GM18498 (cell line): ENCODE measurements at regions not wholly inside any gene's neighbourhood (a gene's known extent, or its start where the extent isn't known, plus 50 kb on each side); places are given as distances from the start of the nearest gene placed in this dataset.
"Not testable (repeated sequence)": the region's sequence is repeated elsewhere in the genome, so short reads cannot be mapped to it uniquely, and the experiment has no call there.

Experiments
- ATAC-seq: cut with Tn5 transposase; IDR thresholded peaks from one replicate; pipeline ENCODE4 v1.9.1; 2021; ENCODE audit warnings: mild to moderate bottlenecking, moderate library complexity; ENCODE audit not compliant: unreplicated experiment

GRCh38 chr5:14054965-14055963 is 87.9 kb upstream of the TRIO start:
- ATAC-seq, result no peak

- ATAC-seq, result no peak
Observed at GRCh38 chr5:14054111-14054854, 88.9 kb upstream of the TRIO start.

DNA sequence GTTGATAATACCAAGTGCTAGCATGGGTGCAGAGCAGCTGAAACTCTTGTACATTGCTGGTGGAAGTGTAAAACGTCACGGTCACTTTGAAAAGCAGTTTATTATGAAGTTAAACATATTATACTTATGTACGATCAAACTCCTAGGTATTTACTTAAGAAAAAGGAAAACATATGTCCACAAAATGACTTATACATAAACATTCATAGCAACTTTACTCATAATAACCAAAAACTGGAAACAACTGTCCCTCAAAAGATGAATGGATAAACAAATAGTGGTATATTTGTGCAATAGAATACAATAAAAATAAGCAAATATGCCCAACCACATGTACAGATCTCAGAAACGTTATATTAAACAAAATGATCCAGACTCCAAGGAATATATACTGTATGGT is 92.3 kb upstream of the TRIO start:
- no peak for ATAC-seq

GRCh38 chr5:14048434-14048833 is 94.7 kb upstream of the TRIO start:
- ATAC-seq, result no peak

GRCh38 chr5:14041528-14042192 is 97.2 kb upstream of the DNAH5 start:
- ATAC-seq, result no peak

GRCh38 chr5:14040542-14040941 is 96.1 kb upstream of the DNAH5 start:
- no peak for ATAC-seq

DNA sequence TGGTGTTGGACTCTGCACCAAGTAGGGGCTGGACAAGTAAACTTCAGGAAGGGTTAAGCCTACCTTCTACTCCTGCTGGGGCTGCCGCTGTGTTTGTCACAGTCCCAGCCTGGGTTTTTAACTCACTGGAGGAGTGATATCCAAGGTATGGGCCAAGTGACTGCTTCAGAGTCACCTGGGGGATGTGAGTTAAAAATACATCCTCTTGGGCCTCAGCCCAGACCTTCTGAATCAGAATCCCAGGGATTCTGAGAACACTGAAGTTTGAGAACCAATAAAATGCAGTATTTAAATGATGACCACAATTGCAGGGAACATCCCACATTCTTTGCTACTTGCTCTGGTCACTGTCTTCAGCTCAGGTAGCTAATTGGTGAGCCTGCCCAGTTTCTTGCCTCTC is 95.1 kb upstream of the DNAH5 start:
- no peak for ATAC-seq

- ATAC-seq, result no peak
Observed at GRCh38 chr5:14039063-14039462, 94.6 kb upstream of the DNAH5 start.

DNA sequence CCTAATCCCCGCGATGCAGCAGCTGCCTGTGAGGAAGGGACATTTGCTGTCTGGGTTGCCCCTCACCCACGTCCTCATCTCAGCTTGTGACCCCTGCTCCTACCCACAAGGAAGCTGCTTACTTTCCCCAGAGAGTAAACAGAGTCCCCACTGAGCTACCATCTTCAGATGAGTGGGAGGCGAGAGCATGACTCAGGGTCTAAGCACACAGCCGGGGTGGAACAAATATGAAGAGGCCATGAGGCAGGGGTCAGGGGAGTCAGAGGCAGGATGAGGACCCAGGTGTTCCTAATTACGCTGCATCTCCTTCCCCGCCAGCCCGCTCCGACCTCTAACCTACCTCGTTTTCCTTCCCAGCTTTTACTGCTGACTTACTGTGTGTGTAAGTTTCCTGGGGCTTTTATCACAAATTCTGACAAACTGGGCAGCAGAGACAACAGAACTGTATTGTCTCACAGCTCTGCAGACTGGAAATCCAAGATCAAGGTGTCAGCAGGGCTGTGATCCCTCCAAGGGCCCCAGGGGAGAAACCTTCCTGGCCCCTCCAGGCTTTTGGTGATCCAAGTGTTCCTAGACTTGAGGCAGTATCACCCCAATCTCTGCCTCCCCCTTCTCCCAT is 94.0 kb upstream of the DNAH5 start:
- no peak for ATAC-seq

GRCh38 chr5:14036947-14037346 is 92.5 kb upstream of the DNAH5 start:
- no peak for ATAC-seq

GRCh38 chr5:14036514-14036913 is 92.0 kb upstream of the DNAH5 start:
- no peak for ATAC-seq

DNA sequence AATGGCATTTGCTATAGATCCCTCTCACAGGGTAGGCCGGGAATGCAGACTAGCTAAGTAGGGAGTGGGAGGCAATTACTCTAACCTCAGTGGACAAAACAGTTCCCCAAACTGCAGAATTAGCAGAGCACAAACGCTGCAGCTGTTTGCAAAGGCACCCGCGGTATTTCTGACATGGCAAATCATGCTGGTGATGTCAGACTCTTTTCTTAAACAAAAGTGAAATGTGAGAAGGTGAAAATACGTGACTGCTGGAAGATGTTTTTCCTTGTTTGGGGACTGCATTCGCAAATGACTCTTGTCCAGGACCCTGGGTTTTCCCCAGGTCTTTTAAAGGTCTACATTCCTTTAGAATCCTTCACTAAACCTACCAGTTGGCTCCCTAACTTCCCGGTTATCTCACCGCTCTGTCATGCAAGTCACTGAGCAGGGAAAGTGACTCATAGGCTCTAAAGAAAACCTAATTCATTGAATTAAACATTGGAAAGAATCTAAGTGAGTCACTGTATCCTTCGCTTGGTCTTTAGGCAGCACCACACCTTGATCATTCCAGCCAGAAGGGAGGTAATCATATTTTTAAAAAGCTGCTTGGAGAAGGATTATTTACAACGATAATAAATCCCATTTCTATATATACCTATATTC is 91.5 kb upstream of the DNAH5 start:
- ATAC-seq, result no peak

GRCh38 chr5:14034963-14035362 is 90.5 kb upstream of the DNAH5 start:
- ATAC-seq, result no peak

GRCh38 chr5:14032918-14033317 is 88.4 kb upstream of the DNAH5 start:
- no peak for ATAC-seq

DNA sequence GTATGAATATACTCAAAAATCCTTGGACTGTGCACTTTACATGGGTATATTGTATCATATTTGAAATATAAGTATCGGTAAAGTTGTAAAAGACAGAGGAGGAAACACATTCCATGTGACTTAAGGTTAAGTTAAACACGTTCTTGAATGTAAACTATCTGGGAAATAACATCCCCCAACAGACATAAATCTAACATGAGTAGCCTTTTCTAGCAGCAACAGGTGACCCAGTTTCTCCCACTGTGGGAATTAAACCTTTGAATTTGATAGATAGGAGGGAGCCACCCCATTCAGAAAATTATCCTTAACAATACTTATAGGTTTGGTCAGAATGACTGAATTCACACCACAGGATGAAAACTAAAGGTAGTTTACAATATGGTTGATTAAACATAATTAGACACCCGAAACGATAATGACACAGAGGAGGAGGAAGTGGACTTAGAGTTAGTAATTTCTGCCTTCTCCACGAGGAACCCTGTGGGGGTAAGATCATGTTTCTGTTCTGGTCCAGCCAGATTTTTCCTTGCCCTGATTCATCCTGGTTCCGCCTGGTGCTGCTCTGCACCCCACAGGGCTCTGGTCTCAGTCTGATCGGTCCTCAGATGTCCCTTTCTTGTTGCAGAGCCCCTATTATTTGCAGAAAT is 84.6 kb upstream of the DNAH5 start:
- ATAC-seq, result no peak

GRCh38 chr5:14028188-14028587 is 83.7 kb upstream of the DNAH5 start:
- ATAC-seq, result no peak

- ATAC-seq, result no peak
Observed at GRCh38 chr5:14025569-14026286, 81.2 kb upstream of the DNAH5 start.

DNA sequence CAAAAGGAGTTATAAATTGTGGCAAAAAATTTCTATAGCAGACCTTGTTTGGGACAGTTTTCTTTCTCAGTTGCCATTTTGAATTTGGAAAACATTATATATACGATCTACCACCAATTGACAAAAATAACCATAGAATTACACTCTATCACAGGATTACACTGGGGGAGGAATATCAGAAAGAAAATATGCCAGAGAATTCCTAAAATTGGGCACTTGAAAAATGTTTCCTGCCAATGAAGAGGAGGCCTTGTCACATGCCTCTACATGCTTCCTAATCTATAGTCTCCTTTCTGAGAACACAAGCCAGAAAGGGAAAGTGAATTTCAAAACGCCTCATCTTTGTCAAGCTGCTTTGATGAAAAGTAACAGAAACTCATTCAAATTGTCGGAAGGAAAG is 78.5 kb upstream of the DNAH5 start:
- ATAC-seq, result no peak

GRCh38 chr5:14020944-14021343 is 76.5 kb upstream of the DNAH5 start:
- ATAC-seq, result not testable (repeated sequence)
